ENCODE measurements at regions not wholly inside any gene's neighbourhood (a gene's known extent, or its start where the extent isn't known, plus 50 kb on each side); places are given as distances from the start of the nearest gene placed in this dataset.

DNA sequence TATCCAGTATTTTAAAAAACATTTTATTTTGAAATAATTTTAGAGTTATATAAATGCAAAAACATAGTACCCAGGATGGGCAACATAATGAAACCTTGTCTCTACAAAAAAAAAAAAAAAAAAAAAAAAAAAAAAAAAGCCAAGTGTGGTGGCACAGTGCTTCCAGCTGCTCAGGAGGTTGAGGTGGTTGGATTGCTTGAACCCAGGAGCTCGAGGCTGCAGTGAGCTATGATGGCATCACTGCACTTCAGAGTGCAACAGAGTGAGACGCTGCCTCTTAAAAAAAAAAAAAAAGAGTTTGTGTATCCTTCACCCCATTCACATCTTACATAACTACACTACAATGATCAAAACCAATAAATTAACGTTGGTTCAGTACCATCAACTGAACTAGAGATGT is 115.6 kb upstream of the KIF26B start:
- TF ChIP-seq POLR2A (IDR thresholded peaks at IDR 0.05) (no peak), CTCF (IDR thresholded peaks at IDR 0.05) (no peak)
- WGBS, 2 donors: 84 to 93% methylated on average over 3 of the region's 3 CpGs
- no peak for DNase-seq (ENCODE audit: low spot score in 2 of 2)
- no peak overlapping the region for H3K4me3 ChIP-seq (ENCODE audit: low read depth, poor library complexity, severe bottlenecking)
- intact Hi-C loops (cut with DNase I; ENCODE audit: low total_unique reads): no loop called here

DNA sequence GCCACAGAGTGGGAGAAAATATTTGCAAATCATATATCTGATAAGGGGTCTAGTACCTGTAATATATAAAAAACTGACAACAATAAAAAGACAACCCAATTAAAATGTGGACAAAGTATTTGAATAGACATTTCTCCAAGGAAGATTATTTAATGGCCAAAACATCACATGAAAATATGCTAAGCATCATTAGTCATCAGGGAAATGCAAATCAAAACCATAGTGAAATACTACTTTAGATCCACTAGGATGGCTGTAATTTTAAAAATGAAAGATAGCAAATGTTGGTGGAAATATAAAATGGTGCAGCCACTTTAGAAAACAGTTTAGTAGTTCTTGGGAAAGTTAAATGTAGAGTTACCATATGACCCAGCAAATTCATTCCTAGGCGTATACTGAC is 118.7 kb upstream of the KIF26B start:
- DNase-seq (ENCODE audit: low spot score in 2 of 2): no peak
- intact Hi-C loops (cut with DNase I; ENCODE audit: low total_unique reads): no loop called here
- no peak overlapping the region for H3K4me3 ChIP-seq (ENCODE audit: low read depth, poor library complexity, severe bottlenecking)
- 96 to 97% methylated on average over 1 of the region's 1 CpG for WGBS, 2 donors
- TF ChIP-seq POLR2A (IDR thresholded peaks at IDR 0.05): no peak
- TF ChIP-seq CTCF (IDR thresholded peaks at IDR 0.05): no peak

DNA sequence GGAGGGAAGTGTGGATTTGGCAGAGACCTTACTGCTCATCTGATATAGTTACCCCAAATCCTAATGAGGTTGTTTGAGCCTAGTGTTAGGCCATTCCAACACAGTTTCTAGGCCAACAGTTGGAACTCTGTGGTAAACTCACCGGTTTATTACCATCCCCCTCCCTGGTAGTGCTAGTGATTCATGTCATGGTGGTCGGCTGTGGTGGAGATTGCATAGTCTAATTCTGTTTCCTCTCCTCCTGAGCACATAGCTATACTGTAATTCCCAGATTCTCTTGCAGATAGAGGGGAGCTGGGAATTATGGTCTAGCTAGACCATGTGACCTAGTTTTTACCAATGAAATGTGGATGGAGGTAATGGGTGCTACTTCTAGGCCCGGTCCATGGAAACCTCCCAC is 123.7 kb upstream of the KIF26B start:
- no peak for DNase-seq (ENCODE audit: low spot score in 2 of 2)
- 90 to 95% methylated on average over 3 of the region's 3 CpGs for WGBS, 2 donors
- TF ChIP-seq CTCF (IDR thresholded peaks at IDR 0.05) (no peak), POLR2A (IDR thresholded peaks at IDR 0.05) (no peak)
- H3K4me3 ChIP-seq (ENCODE audit: low read depth, poor library complexity, severe bottlenecking): no peak overlapping the region
- intact Hi-C loops (cut with DNase I; ENCODE audit: low total_unique reads): no loop called here

GRCh38 chr1:245026247-245026646 is 128.5 kb upstream of the KIF26B start:
- no peak overlapping the region for H3K4me3 ChIP-seq (ENCODE audit: low read depth, poor library complexity, severe bottlenecking)
- intact Hi-C loops (cut with DNase I; ENCODE audit: low total_unique reads): no loop called here
- TF ChIP-seq POLR2A (IDR thresholded peaks at IDR 0.05) (no peak), CTCF (IDR thresholded peaks at IDR 0.05) (no peak)
- DNase-seq (ENCODE audit: low spot score in 2 of 2): no peak
- 94 to 96% methylated on average over 3 of the region's 3 CpGs for WGBS, 2 donors

GRCh38 chr1:245025525-245025924 is 129.3 kb upstream of the KIF26B start:
- intact Hi-C loops (cut with DNase I; ENCODE audit: low total_unique reads): no loop called here
- H3K4me3 ChIP-seq (ENCODE audit: low read depth, poor library complexity, severe bottlenecking): no peak overlapping the region
- DNase-seq (ENCODE audit: low spot score in 2 of 2): no peak
- 95 to 96% methylated on average over 6 of the region's 6 CpGs for WGBS, 2 donors
- TF ChIP-seq CTCF (IDR thresholded peaks at IDR 0.05) (no peak), POLR2A (IDR thresholded peaks at IDR 0.05) (no peak)

DNA sequence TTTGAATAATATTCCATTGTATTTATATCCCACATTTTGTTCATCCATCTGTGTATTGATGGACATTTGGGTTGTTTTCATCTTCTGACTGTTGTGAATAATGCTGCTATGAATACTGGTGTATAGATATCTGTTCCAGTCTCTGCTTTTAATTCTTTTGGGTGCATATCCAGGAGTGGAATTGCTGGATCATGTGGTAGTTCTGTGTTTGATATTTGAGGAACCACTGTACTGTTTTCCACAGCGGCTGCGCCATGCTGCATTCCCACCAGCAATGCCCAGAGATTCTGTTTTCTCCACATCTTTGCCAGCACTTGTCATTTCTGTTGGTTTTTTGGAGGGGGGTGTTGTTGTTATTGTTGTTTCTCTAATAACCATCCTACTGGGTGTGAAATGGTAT is 131.6 kb upstream of the KIF26B start:
- 95 to 96% methylated on average over 2 of the region's 2 CpGs for WGBS, 2 donors
- intact Hi-C loops (cut with DNase I; ENCODE audit: low total_unique reads): no loop called here
- DNase-seq (ENCODE audit: low spot score in 2 of 2): no peak
- H3K4me3 ChIP-seq (ENCODE audit: low read depth, poor library complexity, severe bottlenecking): no peak overlapping the region
- TF ChIP-seq POLR2A (IDR thresholded peaks at IDR 0.05): no peak
- no peak for TF ChIP-seq CTCF (IDR thresholded peaks at IDR 0.05)

All from lower leg skin (tissue), 4 donors.